HG03045 (cell line): ENCODE measurements at regions not wholly inside any gene's neighbourhood (a gene's known extent, or its start where the extent isn't known, plus 50 kb on each side); places are given as distances from the start of the nearest gene placed in this dataset.

Experiments used
- ATAC-seq: cut with Tn5 transposase; IDR thresholded peaks from one replicate; pipeline ENCODE4 v1.9.1; 2021; ENCODE audit warnings: mild to moderate bottlenecking, moderate library complexity; ENCODE audit not compliant: unreplicated experiment

DNA sequence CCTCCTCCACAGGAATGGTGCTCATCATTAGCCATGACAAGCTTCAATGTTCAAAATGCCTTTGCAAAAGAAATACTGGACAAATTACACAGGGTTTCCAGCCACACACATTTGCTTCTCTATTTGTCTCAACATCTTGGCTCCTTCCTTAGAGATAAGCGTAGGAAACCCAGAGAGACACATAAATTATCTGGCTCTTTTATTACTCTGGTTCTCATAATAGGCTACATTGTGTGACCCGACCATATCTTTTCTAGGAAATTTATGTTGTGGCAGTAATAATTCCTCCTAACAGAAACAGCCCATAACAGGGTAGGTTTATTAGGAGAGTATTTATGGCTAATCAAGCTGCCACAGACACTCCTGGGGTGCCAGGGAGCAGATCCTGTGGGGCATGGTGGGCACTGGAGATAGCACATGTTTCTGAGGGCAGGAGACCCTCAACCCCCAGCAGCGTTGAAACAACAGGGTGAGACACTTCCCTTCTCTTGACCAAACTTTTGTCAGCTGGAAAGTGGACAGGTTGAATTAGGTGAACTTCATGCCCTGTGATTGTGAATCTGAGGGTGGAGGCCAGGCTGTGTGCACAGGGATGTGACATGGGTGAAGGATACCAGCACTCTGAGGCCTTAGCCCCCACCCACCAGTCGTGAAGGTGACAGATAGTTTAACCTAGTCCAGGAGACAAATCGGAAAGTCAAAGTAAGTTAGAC, 295.9 kb upstream of the ZNF32 start:
- no peak for ATAC-seq

GRCh38 chr10:43943818-43944360, 295.2 kb upstream of the ZNF32 start:
- ATAC-seq = no peak

DNA sequence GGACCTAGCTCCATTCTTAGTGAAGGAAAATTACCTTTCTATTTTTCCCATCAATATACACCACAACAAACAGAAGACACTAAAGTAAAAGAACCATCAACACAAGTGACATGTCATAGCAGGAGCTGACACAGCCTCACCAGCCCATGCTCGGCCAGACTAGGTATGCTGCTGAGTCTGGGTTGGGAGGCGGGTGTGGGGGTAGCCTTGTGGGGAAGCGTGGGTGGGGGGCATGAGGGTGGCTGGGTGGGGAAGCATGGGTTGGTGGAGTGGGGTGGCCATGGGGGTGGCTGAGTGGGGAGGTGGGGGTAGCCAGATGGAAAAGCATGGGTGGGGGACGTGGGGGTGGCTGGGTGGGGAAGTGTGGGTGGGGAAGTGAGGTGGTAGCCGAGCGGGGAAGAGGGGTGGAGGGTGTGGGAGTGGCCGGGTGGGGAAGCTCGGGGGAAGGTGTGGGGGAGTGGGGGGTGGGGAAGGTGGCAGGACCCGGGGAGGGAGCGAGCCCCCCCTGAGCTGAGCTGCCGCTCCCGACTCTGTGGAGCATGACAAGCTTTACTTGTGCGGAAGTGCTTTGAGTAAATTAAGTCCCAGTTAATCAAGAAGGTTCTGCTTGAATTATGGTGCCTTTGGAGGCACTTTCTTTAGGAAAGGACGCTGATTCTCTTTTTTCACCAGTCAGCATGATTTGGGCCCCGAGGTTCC, 294.6 kb upstream of the ZNF32 start:
- ATAC-seq = no peak

GRCh38 chr10:43942096-43942850, 293.6 kb upstream of the ZNF32 start:
- no peak for ATAC-seq

DNA sequence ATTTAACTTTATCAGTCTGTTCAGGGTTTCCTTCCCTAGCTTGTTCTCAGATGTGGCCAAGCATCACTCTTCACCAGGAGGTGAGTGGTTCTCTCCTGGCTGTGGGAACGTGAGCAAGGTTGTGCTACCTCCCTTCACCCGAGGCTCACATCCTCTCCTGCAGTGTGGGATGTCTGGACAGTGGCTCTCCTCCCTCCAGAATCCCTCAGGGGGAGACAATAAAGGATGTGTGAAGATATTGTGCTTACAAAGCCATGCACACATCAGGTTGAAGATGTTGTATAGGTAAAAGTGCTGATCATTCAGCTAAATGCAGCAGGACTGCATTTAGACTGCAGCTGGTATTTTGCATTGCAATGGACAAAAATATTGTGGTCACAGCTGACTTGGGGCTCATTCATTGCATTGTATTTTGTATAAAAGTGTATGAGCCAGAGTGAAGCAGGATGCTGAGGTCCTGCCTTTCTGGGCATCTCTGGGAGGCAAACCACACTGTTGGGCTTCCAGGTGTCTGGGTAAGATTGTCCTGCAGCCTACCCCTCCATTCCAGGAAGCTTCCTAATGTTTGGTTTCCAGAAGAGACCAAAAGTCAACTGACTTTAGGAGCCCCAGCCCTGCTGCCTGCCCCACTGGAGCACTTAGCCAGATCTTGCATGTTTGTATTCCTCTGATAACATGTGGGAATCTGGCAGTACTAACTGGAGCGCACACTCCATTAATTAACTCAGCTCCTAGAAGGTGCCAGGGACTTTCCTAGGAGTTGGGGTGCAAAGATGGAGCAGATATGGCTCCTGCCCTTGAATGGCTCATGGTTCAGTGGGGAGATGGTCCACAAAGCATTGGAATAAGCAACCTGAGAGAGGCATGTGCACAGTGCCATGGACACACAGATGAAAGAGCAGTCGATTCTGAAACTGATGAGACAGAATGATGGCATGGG, 292.5 kb upstream of the ZNF32 start:
- no peak for ATAC-seq

DNA sequence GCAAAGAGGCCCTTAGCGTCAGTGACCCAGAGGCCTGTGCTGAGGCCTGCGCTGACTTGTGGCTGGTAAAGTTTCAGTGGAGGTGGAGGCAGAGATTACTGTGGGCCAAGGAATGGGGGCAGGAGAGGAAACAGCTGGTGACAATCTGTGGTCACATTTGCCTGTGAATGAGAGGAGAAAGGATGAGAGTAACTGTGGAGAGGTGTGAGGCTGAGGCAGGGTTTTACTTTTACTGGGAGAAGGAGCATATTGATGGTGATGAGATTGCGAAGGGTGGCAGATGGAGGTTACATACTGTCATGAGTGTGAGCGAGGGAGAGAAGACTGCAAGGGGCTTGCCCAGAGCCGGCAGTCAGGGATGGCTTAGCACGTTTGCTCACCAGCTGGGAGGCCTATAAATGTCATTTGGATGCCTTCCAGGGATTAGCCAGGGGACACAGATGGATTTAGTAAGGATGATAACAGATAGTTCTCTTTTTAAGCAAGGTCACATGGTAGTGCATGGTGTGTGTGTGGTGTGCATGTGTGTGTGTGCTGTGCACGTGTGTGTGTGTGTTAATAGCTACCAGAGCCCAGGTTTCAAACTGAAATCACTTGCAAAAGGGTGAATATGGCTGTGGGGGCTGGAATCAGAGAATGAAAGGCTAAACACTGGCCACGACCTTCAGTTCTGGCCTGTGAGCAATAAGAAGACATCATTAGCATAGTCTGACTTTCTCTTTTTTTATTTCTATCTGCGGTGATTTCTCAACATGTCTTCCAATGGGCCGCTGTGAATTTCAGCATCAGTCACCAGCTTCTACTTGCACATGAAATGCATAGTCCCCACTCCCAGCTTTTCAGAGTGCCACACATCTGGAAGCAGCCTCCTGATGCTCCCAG, 291.5 kb upstream of the ZNF32 start:
- ATAC-seq = no peak

DNA sequence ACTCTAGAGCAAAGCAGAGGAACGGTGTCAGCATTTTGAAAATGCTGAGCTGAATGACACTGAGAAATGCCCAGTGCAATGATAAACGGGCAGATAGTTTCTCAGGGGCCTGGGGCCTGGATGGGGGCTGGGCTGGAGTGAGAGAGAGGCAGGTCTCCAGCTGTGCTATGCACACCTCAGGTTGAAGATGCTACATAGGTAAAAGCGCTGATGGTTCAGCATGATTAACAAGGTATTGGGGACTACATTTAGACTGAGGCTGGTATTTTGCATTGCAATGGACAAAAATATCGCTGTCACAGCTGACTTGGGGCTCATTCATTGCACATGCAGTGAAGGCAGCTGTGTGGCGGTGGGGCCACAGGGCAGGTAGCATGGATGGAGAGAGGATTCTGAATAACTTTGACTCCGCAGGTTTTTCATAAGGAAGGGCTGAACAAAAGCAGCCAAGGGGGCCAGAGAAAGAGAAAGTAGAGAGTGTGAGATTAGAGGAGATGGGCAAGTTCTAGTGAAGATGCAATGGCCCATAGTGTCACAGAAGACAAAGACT, 290.8 kb upstream of the ZNF32 start:
- ATAC-seq = no peak

DNA sequence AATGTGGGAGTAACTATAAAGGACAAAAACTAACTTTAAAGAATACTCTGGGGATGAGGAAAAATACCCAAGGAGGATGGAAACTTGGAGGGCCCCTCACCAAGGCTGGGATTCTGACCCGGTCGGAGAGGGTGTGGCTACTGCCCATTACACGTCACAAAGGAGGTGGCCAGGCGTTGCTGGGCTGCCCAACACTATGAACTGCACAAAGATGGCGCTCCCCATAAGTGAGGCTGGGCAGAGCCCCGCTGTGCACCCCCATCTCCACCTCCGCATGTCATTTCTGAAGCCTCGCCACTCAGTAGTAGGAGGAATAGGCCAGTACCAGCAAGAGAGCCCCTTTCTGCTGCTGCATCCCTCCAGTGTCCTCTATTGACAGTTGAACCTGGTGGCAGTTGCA, 290.1 kb upstream of the ZNF32 start:
- no peak for ATAC-seq

- ATAC-seq = no peak
Observed at GRCh38 chr10:43931308-43931930, 282.7 kb upstream of the ZNF32 start.

DNA sequence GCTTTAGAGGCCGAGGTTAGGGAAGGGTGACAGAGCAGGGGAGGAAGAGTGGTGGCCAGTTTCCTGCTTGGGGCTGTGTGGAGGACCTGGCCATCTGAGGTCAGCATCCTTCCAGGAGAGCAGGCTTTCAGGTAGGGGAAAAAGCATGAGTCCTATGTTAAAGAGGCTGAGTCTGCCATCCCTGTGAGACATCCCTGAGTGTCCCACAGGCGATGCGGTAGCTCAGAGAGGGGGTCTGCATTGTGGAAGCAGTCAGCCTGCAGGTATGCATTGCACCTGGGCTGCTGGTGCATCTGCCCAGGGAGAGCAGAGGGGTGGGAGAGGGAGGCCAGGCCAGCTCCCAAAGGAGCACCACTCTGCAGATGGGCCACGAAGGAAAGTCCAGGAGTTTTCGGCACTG, 282.1 kb upstream of the ZNF32 start:
- no peak for ATAC-seq

- ATAC-seq = no peak
Observed at GRCh38 chr10:43930243-43930642, 281.6 kb upstream of the ZNF32 start.

DNA sequence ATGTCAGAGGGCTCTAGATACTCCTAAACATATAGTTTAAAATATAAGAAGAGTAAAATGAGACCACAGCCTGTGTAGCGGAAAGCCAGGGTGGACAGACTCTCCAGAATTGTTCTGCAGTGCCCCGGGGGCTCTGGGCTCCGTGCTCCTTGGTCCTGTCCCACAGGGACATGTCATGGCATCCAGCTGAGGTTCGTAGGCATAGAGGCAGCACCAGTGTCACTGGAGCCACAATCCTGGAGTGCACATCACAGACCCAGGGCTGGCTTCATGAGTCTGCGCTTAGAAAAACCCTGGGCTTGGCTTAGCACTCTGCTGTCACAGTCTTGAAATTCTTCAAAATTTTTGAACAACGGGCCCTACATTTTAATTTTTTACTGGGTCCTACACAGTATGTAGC, 280.4 kb upstream of the ZNF32 start:
- no peak for ATAC-seq

DNA sequence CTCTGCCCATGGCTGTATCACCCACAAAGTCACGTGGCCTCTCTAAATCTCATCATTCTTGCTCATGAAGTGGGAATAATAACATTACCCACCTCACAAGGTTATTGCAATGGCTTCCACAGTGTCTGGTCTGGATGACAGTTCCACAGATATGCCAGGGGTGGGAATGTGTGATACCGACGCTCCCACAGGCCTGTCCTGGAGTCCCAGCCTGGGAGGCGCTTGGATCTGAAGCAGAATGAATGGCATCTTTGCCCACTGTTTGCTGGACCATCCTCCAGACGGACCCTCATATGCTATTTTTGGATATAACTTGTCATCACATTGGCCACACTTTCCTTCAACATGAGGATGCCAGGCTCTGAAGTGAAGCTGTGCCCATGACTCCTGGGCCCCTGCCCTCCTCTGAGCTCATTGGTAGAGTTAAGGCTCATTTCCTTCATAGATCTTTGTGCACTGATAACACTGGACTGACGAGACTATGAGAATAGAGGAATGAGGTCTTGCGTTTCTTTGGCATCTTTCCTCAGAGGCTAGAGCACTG, 279.8 kb upstream of the ZNF32 start:
- no peak for ATAC-seq

DNA sequence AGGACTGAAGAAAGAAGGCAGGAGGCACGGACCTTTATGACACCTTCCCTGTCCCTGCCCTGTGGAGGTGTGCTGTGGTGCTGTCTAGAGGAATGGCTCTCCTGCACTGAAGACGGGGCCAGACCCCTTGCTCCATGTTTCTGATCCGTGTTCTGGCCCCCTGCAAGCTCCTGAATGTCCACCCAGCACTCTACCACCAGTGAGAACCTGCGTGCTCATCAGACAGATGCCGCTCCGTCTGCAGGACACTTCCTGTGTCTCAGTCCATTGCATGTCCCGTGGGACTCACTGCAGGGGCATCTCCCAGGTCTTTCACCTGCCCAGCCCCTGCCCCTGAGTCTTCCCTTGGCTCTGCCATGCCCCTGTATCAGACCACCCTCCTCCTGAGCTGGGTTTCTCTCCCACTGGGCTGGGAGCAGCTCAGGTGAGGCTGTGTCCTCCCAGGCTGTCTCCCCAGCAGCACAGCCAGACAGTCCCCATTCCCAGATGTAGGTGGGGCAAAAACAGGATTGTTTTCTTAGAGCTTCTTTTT, 278.3 kb upstream of the ZNF32 start:
- no peak for ATAC-seq

GRCh38 chr10:43926371-43926770, 277.7 kb upstream of the ZNF32 start:
- ATAC-seq = no peak

DNA sequence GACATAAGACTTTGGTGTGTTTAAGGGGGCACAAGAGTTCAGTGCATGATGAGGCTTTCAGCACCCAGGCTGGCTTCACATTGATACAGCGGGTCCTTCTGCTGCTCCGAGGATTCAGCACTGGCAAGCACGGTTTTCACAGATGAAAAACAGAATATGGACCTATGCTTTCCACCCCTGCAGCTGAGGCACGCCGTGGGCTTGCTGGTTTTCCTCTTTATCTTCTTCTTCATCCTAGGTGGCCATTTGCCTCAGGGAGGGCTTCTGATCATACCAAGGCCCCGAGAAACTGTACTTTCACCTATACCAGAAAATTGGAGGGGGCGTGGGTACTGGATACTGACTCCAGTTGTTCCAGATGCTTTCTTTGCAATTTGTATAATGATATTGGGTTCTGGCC, 277.1 kb upstream of the ZNF32 start:
- ATAC-seq = no peak

DNA sequence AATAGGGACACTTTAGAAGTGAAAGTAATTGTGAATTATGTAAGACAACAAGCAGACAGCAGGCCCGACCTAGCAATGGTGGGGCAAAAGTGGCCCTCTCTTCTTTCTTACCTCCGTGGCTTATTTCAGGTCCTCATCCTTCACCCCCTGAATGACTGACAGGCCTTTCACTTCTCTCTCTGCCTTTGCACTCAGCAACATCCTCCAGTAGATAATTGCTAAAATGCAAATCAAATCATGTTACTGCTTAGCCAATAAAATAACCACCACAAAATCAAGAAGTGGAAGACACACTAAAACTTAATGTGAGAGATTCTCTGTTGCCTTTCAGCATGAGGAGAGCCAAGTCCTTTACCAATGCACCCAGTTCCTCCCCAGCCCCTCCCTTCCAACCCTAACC, 274.6 kb upstream of the ZNF32 start:
- ATAC-seq = no peak
